ENCODE measurements at regions not wholly inside any gene's neighbourhood (a gene's known extent, or its start where the extent isn't known, plus 50 kb on each side); places are given as distances from the start of the nearest gene placed in this dataset.

- no peaks in the 10 kb centered on the region for H3K36me3 ChIP-seq
- H3K4me1 ChIP-seq (replicated peaks), result no peaks in the 10 kb centered on the region
- H3K27me3 ChIP-seq (replicated peaks), result no peaks in the 10 kb centered on the region; the same call in 1 of the 2 replicates
- no peaks in the 10 kb centered on the region for H3K9me3 ChIP-seq (replicated peaks)
- DNase-seq (ENCODE audit: low read depth in 1 of 2, low spot score in 2 of 2), result no peak
- no peak overlapping the region for H3K27ac ChIP-seq
- H3K4me3 ChIP-seq, result no peak overlapping the region
Observed at GRCh38 chr5:174423558-174423957, 300.8 kb upstream of the MSX2 start.

DNA sequence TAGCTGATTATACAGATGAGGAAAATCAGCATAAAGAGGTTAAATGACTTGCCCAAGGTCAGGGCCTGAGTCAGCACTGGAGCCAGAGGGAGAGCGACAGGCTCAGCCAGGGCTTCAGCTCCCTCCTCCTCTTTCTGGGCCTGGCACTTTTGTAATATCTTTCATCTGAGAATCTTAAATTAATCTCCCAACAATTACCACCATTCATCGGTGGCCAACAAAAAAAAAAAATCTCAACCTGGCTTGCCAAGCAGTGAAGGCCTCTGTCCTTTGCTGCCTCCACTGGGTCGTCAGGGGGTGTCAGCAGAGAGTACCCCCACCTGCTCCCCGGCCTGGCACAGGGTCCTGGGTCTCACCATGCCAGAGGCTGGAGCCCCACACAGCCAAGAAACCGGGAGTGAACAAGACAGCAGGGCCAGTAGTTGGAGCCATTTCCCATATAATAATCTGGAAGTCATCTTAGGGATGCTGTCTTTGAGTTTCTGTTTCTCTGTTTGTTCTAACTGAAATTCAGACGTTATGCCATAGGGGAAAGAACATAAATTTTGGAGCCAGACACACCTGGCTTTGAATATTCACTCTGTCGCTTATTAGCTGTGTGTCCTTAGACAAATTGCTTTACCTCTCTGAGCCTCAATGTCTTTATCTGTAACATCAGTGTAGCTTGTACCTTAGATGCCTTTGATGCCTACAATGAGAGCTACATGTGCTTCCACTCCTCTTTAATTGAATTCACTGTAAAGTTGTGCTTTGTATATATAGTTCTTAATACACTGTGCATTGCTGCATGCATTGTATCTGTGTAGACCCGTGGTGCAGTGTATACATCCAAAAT lies 299.9 kb upstream of the MSX2 start:
- Histone ChIP-seq H3K27me3 (replicated peaks) (no peaks in the 10 kb centered on the region; the same call in 1 of the 2 replicates), H3K27ac (no peak overlapping the region), H3K4me3 (no peak overlapping the region), H3K36me3 (no peaks in the 10 kb centered on the region), H3K4me1 (replicated peaks) (no peaks in the 10 kb centered on the region), H3K9me3 (replicated peaks) (no peaks in the 10 kb centered on the region)
- DNase-seq (ENCODE audit: low read depth in 1 of 2, low spot score in 2 of 2), result no peak

DNA sequence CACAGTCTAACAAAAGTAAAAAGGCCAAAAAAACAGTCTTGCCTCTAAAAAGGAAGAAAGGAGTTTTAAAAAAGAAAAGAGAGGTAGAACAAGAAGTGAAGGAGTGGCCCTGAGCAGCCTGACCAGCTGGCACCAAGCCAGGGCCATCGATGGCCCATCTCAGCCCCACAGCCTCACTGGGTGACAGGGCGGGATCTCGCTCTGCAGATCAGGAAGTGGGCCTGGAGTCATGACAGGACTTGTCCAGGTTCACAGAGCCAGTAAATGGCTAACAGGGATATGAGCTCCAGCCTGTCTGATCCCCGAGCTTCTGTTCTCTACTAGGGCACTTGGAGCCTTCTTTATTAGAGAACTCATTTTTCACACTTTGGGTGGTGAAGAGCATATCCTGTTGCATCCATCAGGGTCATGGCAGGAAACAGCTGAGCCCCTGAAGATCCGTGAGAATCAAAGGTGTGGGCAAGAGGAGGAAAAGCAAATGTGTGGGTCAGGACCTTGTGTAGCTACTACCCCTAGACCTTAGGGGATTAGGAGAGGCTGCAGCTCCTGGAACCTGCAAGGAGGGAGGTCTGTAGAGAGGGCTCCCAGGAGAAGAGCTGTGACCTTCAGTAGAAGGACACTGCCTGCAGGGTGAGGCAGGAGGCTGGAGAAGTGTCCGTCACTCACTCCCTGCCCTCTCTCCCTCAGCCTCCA lies 299.0 kb upstream of the MSX2 start:
- no peaks in the 10 kb centered on the region for H3K36me3 ChIP-seq
- no peaks in the 10 kb centered on the region for H3K9me3 ChIP-seq (replicated peaks)
- no peak overlapping the region for H3K27ac ChIP-seq
- no peaks in the 10 kb centered on the region; the same call in 1 of the 2 replicates for H3K27me3 ChIP-seq (replicated peaks)
- no peak for DNase-seq (ENCODE audit: low read depth in 1 of 2, low spot score in 2 of 2)
- H3K4me3 ChIP-seq, result no peak overlapping the region
- no peaks in the 10 kb centered on the region for H3K4me1 ChIP-seq (replicated peaks)

GRCh38 chr5:174425964-174426290 lies 298.5 kb upstream of the MSX2 start:
- Histone ChIP-seq H3K4me3 (no peak overlapping the region), H3K27me3 (replicated peaks) (no peaks in the 10 kb centered on the region; the same call in 1 of the 2 replicates), H3K4me1 (replicated peaks) (no peaks in the 10 kb centered on the region), H3K27ac (no peak overlapping the region), H3K36me3 (no peaks in the 10 kb centered on the region), H3K9me3 (replicated peaks) (no peaks in the 10 kb centered on the region)
- no peak for DNase-seq (ENCODE audit: low read depth in 1 of 2, low spot score in 2 of 2)

DNA sequence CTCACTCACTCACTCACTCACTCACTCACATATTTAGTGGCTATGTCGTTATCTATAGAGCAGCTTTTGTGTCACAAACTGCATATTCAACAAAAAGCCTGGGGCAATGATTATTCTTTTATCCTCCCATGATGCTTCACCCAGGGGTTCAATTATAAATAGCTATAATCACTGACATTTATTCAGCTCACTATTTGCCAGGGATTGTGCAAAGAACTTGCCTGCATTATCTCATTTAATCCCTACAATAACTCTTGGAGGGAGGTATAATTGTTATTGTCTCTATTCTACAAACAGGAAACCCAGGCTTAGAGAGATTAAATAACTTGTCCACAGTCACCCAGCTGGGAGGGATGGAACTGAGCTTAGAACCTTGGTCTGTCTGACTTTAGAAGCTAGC lies 298.0 kb upstream of the MSX2 start:
- no peak overlapping the region for H3K27ac ChIP-seq
- no peaks in the 10 kb centered on the region; the same call in 1 of the 2 replicates for H3K27me3 ChIP-seq (replicated peaks)
- no peak overlapping the region for H3K4me3 ChIP-seq
- H3K36me3 ChIP-seq, result no peaks in the 10 kb centered on the region
- no peaks in the 10 kb centered on the region for H3K4me1 ChIP-seq (replicated peaks)
- no peaks in the 10 kb centered on the region for H3K9me3 ChIP-seq (replicated peaks)
- no peak for DNase-seq (ENCODE audit: low read depth in 1 of 2, low spot score in 2 of 2)

DNA sequence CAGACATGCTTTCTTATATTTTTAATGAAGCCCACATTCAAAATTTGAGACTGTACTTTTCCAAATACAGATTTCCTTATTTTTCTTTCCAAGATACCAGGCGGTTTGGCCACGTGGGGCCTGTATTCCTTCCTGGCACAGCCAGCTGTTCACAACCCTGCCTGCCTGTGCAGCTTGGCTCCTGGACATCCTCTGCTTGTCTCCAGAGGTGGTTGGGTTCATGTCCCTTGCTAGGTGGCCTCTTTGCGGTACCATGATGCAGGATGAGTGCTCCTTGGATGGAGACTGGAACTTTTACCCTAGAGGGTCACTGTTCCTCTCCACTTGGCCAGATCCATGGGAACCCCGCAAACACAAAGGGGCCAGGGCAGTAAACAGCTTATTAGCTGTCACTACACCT lies 297.5 kb upstream of the MSX2 start:
- Histone ChIP-seq H3K4me1 (replicated peaks) (no peaks in the 10 kb centered on the region), H3K4me3 (no peak overlapping the region), H3K36me3 (no peaks in the 10 kb centered on the region), H3K27ac (no peak overlapping the region), H3K27me3 (replicated peaks) (no peaks in the 10 kb centered on the region; the same call in 1 of the 2 replicates), H3K9me3 (replicated peaks) (no peaks in the 10 kb centered on the region)
- DNase-seq (ENCODE audit: low read depth in 1 of 2, low spot score in 2 of 2), result no peak

DNA sequence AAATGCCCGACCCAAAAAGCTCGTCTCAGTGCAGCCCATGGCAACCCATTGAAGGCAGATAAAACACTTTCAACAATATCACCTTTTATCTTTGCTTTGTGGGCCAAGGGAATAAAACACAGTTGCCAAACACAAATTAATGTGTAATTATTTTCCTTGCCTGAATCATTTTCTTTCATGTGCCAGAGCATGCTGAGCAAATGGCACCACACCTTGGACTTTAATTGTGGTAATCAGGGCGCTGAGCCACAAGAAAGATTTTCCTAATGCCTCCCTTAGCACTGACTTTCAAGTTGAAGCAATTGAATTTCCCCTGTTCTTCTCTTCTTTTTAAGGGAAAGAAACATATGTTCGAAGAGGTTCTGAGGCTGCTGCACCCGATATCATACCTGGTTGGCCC lies 297.1 kb upstream of the MSX2 start:
- no peaks in the 10 kb centered on the region for H3K4me1 ChIP-seq (replicated peaks)
- no peak overlapping the region for H3K4me3 ChIP-seq
- H3K27ac ChIP-seq, result no peak overlapping the region
- no peaks in the 10 kb centered on the region; the same call in 1 of the 2 replicates for H3K27me3 ChIP-seq (replicated peaks)
- DNase-seq (ENCODE audit: low read depth in 1 of 2, low spot score in 2 of 2), result no peak
- H3K9me3 ChIP-seq (replicated peaks), result no peaks in the 10 kb centered on the region
- H3K36me3 ChIP-seq, result no peaks in the 10 kb centered on the region

GRCh38 chr5:174428895-174429294 lies 295.5 kb upstream of the MSX2 start:
- Histone ChIP-seq H3K27me3 (replicated peaks) (no peaks in the 10 kb centered on the region; the same call in 1 of the 2 replicates), H3K9me3 (replicated peaks) (no peaks in the 10 kb centered on the region), H3K4me1 (replicated peaks) (no peaks in the 10 kb centered on the region), H3K4me3 (no peak overlapping the region), H3K36me3 (no peaks in the 10 kb centered on the region), H3K27ac (no peak overlapping the region)
- no peak for DNase-seq (ENCODE audit: low read depth in 1 of 2, low spot score in 2 of 2)

- no peaks in the 10 kb centered on the region for H3K9me3 ChIP-seq (replicated peaks)
- no peaks in the 10 kb centered on the region for H3K4me1 ChIP-seq (replicated peaks)
- H3K36me3 ChIP-seq, result no peaks in the 10 kb centered on the region
- H3K4me3 ChIP-seq, result no peak overlapping the region
- no peaks in the 10 kb centered on the region for H3K27me3 ChIP-seq (replicated peaks)
- no peak overlapping the region for H3K27ac ChIP-seq
- no peak for DNase-seq (ENCODE audit: low read depth in 1 of 2, low spot score in 2 of 2)
Observed at GRCh38 chr5:174430940-174431339, 293.4 kb upstream of the MSX2 start.

- Histone ChIP-seq H3K27me3 (replicated peaks) (no peaks in the 10 kb centered on the region), H3K4me3 (no peak overlapping the region), H3K27ac (no peak overlapping the region), H3K36me3 (no peaks in the 10 kb centered on the region), H3K4me1 (replicated peaks) (no peaks in the 10 kb centered on the region), H3K9me3 (replicated peaks) (no peaks in the 10 kb centered on the region)
- DNase-seq (ENCODE audit: low read depth in 1 of 2, low spot score in 2 of 2), result no peak
Observed at GRCh38 chr5:174431504-174431903, 292.9 kb upstream of the MSX2 start.

- no peaks in the 10 kb centered on the region for H3K36me3 ChIP-seq
Observed at GRCh38 chr5:174433098-174433497, 291.3 kb upstream of the MSX2 start.

GRCh38 chr5:174436750-174437149 lies 287.6 kb upstream of the MSX2 start:
- Histone ChIP-seq H3K36me3 (no peaks in the 10 kb centered on the region), H3K9me3 (replicated peaks) (no peaks in the 10 kb centered on the region), H3K4me3 (no peak overlapping the region), H3K4me1 (replicated peaks) (no peaks in the 10 kb centered on the region), H3K27me3 (replicated peaks) (no peaks in the 10 kb centered on the region), H3K27ac (no peak overlapping the region)
- no peak for DNase-seq (ENCODE audit: low read depth in 1 of 2, low spot score in 2 of 2)

More at GRCh38 chr5:174433098-174433497, 291.3 kb upstream of the MSX2 start:
- no peak overlapping the region for H3K4me3 ChIP-seq
- no peaks in the 10 kb centered on the region for H3K4me1 ChIP-seq (replicated peaks)
- H3K27me3 ChIP-seq (replicated peaks), result no peaks in the 10 kb centered on the region
- H3K27ac ChIP-seq, result no peak overlapping the region
- no peaks in the 10 kb centered on the region for H3K9me3 ChIP-seq (replicated peaks)
- DNase-seq (ENCODE audit: low read depth in 1 of 2, low spot score in 2 of 2), result no peak

- Histone ChIP-seq H3K27ac (no peak overlapping the region), H3K4me3 (no peak overlapping the region), H3K36me3 (no peaks in the 10 kb centered on the region), H3K27me3 (replicated peaks) (no peaks in the 10 kb centered on the region), H3K9me3 (replicated peaks) (no peaks in the 10 kb centered on the region; the same call in 1 of the 2 replicates), H3K4me1 (replicated peaks) (no peaks in the 10 kb centered on the region)
- no peak for DNase-seq (ENCODE audit: low read depth in 1 of 2, low spot score in 2 of 2)
Observed at GRCh38 chr5:174444479-174445188, 279.7 kb upstream of the MSX2 start.

- Histone ChIP-seq H3K4me1 (replicated peaks) (no peaks in the 10 kb centered on the region), H3K27me3 (replicated peaks) (no peaks in the 10 kb centered on the region), H3K27ac (no peak overlapping the region), H3K9me3 (replicated peaks) (peaks cover 3% of the 10 kb centered on the region; the same call in 1 of the 2 replicates), H3K4me3 (no peak overlapping the region), H3K36me3 (no peaks in the 10 kb centered on the region)
- DNase-seq (ENCODE audit: low read depth in 1 of 2, low spot score in 2 of 2), result no peak
Observed at GRCh38 chr5:174446446-174446845, 277.9 kb upstream of the MSX2 start.

Data from SJSA1 (cell line).